K562 (cell line): ENCODE measurements at regions not wholly inside any gene's neighbourhood (a gene's known extent, or its start where the extent isn't known, plus 50 kb on each side); places are given as distances from the start of the nearest gene placed in this dataset.

Source experiments
- ATAC-seq: fragments of 200-7000 bp; cut with Tn5 transposase; 3 replicates; pipeline ENCODE4 v1.9.1; 2020; ENCODE audit warnings: moderate library complexity
- BruUV-seq: library from RNA; stranded (reverse); fragments of 400-500 nt; replicated peaks from 2 replicates; lab custom pipeline; 2021; lab: Mats Ljungman, UMichigan
- CTCF ChIA-PET: fragments of 300-600 bp; formaldehyde crosslinking; extraction: SDS; loops from one replicate; lab custom pipeline; 2021; ENCODE audit warnings: low intra/inter-chr PET ratio; lab: Yijun Ruan, JAX
- POLR2A ChIA-PET: fragments of 300-600, 350-650 bp; sonication (Branson Sonifier 250); formaldehyde crosslinking; extraction: SDS; loops from one replicate; lab custom pipeline; 2021; ENCODE audit warnings: antibody characterized with exemption, inconsistent platforms; lab: Yijun Ruan, JAX
- DNase-seq, 4 experiments: peaks; one replicate each; pipeline versions ENCODE4 v3.0.0 to v3.0.0-alpha.2; 2011 to 2018; ENCODE audit warnings: low spot score in 3 of 4, mixed read lengths in 3 of 4; ENCODE audit errors: extremely low read depth in 1 of 4
- FAIRE-seq: peaks from 2 replicates; lab custom pipeline; 2011; peaks lifted over from hg19 to GRCh38; lab: Jason Lieb, UNC
- H2AFZ ChIP-seq: 2 replicates; pipeline ENCODE4 v1.6.0; 2011; ENCODE audit warnings: low read depth, low read length, control low read depth, inconsistent platforms
- H3K27ac ChIP-seq: fragments of 200-600 bp; 3 replicates; pipeline ENCODE4 v1.8.0; 2011; ENCODE audit warnings: low read depth, mild to moderate bottlenecking, control low read depth, inconsistent platforms, low read length, moderate library complexity, mixed read lengths; ENCODE audit errors: extremely low read depth
- H3K27me3 ChIP-seq, 2 experiments: fragments of 300-600 bp in 1 of 2; 2 replicates in 1 of 2; 3 replicates in 1 of 2; pipeline versions ENCODE4 v1.6.0 to v1.8.0; 2011; ENCODE audit warnings: inconsistent platforms in 2 of 2, low read length in 2 of 2, mild to moderate bottlenecking in 1 of 2, mixed read lengths in 1 of 2, moderate library complexity in 1 of 2; ENCODE audit not compliant: control insufficient read depth in 2 of 2, insufficient read depth in 2 of 2
- H3K36me3 ChIP-seq: fragments of 300-600 bp; 3 replicates; pipeline ENCODE4 v1.8.0; 2011; ENCODE audit warnings: mild to moderate bottlenecking, low read length, inconsistent platforms; ENCODE audit not compliant: control insufficient read depth, insufficient read depth
- H3K4me1 ChIP-seq, 2 experiments: fragments of 200-600 bp in 1 of 2; replicated peaks in 1 of 2; 2 replicates in 1 of 2; 3 replicates in 1 of 2; pipeline versions ENCODE4 v1.5.1 to v1.8.0; 2011; ENCODE audit warnings: inconsistent platforms in 2 of 2, low read length in 2 of 2, mild to moderate bottlenecking in 1 of 2, mixed read lengths in 1 of 2, moderate library complexity in 1 of 2; ENCODE audit not compliant: control insufficient read depth in 2 of 2, insufficient read depth in 2 of 2
- H3K4me2 ChIP-seq: 2 replicates; pipeline ENCODE4 v1.6.1; 2011; ENCODE audit warnings: low read length, control low read depth, inconsistent platforms, mixed read lengths; ENCODE audit not compliant: insufficient read depth
- H3K4me3 ChIP-seq: fragments of 200-600 bp; sonication (generic), shearing (Covaris generic); 2 replicates; pipeline ENCODE4 v1.5.1; 2016; ENCODE audit warnings: control low read depth, inconsistent platforms
- H3K79me2 ChIP-seq: fragments of 200-600 bp; 3 replicates; pipeline ENCODE4 v1.8.0; 2011; ENCODE audit warnings: low read length, inconsistent platforms; ENCODE audit not compliant: control insufficient read depth, insufficient read depth
- H3K9ac ChIP-seq, 2 experiments: 2 replicates each; pipeline versions ENCODE4 v1.6.0 to v1.6.1; 2011; ENCODE audit warnings: low read depth in 2 of 2, low read length in 2 of 2, control low read depth in 1 of 2, inconsistent platforms in 1 of 2, mild to moderate bottlenecking in 1 of 2, mixed read lengths in 1 of 2; ENCODE audit not compliant: insufficient read depth in 1 of 2
- H3K9me1 ChIP-seq: one replicate; pipeline ENCODE4 v1.6.0; 2011; ENCODE audit warnings: inconsistent platforms, mild to moderate bottlenecking, low read length, moderate library complexity; ENCODE audit not compliant: control insufficient read depth, insufficient read depth
- H3K9me3 ChIP-seq: replicated peaks from 2 replicates; pipeline ENCODE4 v1.5.1; 2011; ENCODE audit warnings: low read depth, low read length, inconsistent platforms; ENCODE audit not compliant: control insufficient read depth, insufficient read depth
- H4K20me1 ChIP-seq: replicated peaks from 2 replicates; pipeline ENCODE4 v1.6.1; 2011; ENCODE audit warnings: low read length, inconsistent platforms, mixed read lengths; ENCODE audit not compliant: control insufficient read depth, insufficient read depth
- ATF1 ChIP-seq, 2 experiments: fragments of 450-650 bp in 1 of 2; IDR thresholded peaks; 2 replicates each; pipeline ENCODE4 v1.6.1; 2016; ENCODE audit warnings: missing compliant biosample characterization in 1 of 2, missing genetic modification characterization in 1 of 2
- CBX5 ChIP-seq: IDR thresholded peaks from 2 replicates; pipeline ENCODE4 v1.6.1; 2014; ENCODE audit warnings: low read depth, borderline replicate concordance
- CHD1 ChIP-seq: fragments of 200-600 bp; sonication (generic); IDR thresholded peaks from one replicate; pipeline ENCODE4 v1.6.1; 2012; ENCODE audit warnings: mild to moderate bottlenecking, moderate library complexity, low read length, inconsistent platforms
- CXXC5 ChIP-seq: fragments of 250-450 bp; sonication (Bioruptor Pico); IDR thresholded peaks from 2 replicates; pipeline ENCODE4 v1.8.0; 2022; ENCODE audit warnings: inconsistent platforms, mild to moderate bottlenecking, moderate library complexity
- HDGF ChIP-seq: fragments of 450-650 bp; IDR thresholded peaks from 2 replicates; pipeline ENCODE4 v1.6.1; 2016
- HNRNPH1 ChIP-seq: fragments of 200-400 bp; formaldehyde crosslinking; optimal IDR thresholded peaks from 2 replicates; pipeline ENCODE3; 2017; ENCODE audit warnings: low read depth, mild to moderate bottlenecking, low read length, moderate library complexity
- L3MBTL2 ChIP-seq: fragments of 450-650 bp; IDR thresholded peaks from 2 replicates; pipeline ENCODE4 v1.6.1; 2016; ENCODE audit warnings: mild to moderate bottlenecking, moderate library complexity
- MAFK ChIP-seq: IDR thresholded peaks from 2 replicates; pipeline ENCODE4 v1.6.1; 2011; ENCODE audit warnings: low read length, improper control_type of control experiment
- NFIC ChIP-seq: fragments of 450-650 bp; IDR thresholded peaks from 2 replicates; pipeline ENCODE4 v1.6.1; 2017; ENCODE audit warnings: mild to moderate bottlenecking, inconsistent platforms
- RAD21 ChIP-seq, 2 experiments: fragments of 250-450 bp in 1 of 2; fragments of 450-650 bp in 1 of 2; sonication (Bioruptor Pico) in 1 of 2; formaldehyde crosslinking in 1 of 2; IDR thresholded peaks in 1 of 2; conservative IDR thresholded peaks in 1 of 2; 2 replicates each; pipeline versions ENCODE4 v1.4.0 to v1.8.0; 2020 to 2022; ENCODE audit warnings: mild to moderate bottlenecking in 2 of 2, moderate library complexity in 1 of 2
- RBM17 ChIP-seq: fragments of 200-400 bp; formaldehyde crosslinking; IDR thresholded peaks from 2 replicates; pipeline ENCODE4 v1.6.1; 2017; ENCODE audit warnings: low read depth, mild to moderate bottlenecking, low read length, borderline replicate concordance
- RFX1 ChIP-seq: fragments of 450-650 bp; IDR thresholded peaks from 2 replicates; pipeline ENCODE4 v1.6.1; 2016; ENCODE audit warnings: mild to moderate bottlenecking, moderate library complexity
- TAF7 ChIP-seq: fragments of 450-650 bp; IDR thresholded peaks from 2 replicates; pipeline ENCODE4 v1.6.1; 2016; ENCODE audit warnings: missing genetic modification characterization, missing compliant biosample characterization
- ZNF583 ChIP-seq: fragments of 250-450 bp; sonication (Bioruptor Pico); IDR thresholded peaks from 2 replicates; pipeline ENCODE4 v1.4.0; 2020
- WGBS: fragments of 100-300 bp; shearing (Covaris generic); methylation state at CpG from one replicate; pipeline ENCODE4 v1.1.6; 2016; ENCODE audit warnings: low coverage, mixed read lengths; ENCODE audit not compliant: insufficient coverage; ENCODE audit errors: missing lambda C conversion rate; 5-methylcytosine and 5-hydroxymethylcytosine counted together
- in situ Hi-C: fragments of 300-500 bp; cut with MboI; formaldehyde crosslinking; loops from 4 replicates; pipeline ENCODE4 v1.15.0; 2018; ENCODE audit warnings: inconsistent platforms, mixed read lengths
- intact Hi-C: fragments of 100-400 bp; cut with micrococcal nuclease; formaldehyde crosslinking; loops from 2 replicates; pipeline ENCODE4 v1.14.2; 2022
- TF ChIP-seq, protein P1 (sequence below): sonication (generic); formaldehyde crosslinking; IDR thresholded peaks from 2 replicates; pipeline ENCODE4 v1.8.0; 2022; ENCODE audit warnings: missing genetic modification reagents, mild to moderate bottlenecking, moderate library complexity, borderline replicate concordance
- TF ChIP-seq, protein P2 (sequence below): fragments of 450-650 bp; IDR thresholded peaks from 2 replicates; pipeline ENCODE4 v1.6.1; 2016; ENCODE audit warnings: missing biosample characterization, missing genetic modification characterization
- TF ChIP-seq, protein P3 (sequence below): fragments of 450-650 bp; IDR thresholded peaks from 2 replicates; pipeline ENCODE4 v1.6.1; 2017; ENCODE audit warnings: antibody characterized with exemption, mild to moderate bottlenecking

DNA sequence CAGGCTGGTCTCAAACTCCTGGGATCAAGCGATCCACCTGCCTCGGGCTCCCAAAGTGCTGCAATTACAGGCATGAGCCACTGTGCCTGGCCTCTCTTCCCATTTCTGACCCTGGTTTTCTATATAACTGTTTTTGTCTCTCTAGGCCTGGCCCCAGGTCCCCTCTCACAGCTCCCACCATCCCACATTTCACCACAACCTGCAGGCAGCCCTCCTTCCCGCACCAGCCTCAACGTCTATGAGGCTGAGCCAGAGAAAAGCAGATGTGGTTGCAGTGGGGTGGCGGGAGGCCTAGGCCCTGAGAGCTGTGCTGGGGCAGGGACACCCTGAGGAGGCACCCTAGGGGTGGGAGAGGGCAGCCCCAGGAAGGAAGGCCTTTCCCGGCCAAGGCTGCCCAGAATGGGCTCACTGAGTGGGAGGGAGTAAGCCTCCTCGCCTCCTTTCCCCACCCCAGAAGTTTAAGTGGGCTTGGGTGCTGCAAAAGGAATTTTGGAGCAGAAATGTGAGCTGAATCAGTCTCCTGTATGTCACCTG, 99.7 kb downstream of the LSM3 start:
- intact Hi-C loops (loop anchor here (5.0 kb wide), 1 partner anchor 94 kb away; no protein-coding TSS in a partner anchor), in situ Hi-C loops (no loop called here)
- Histone ChIP-seq H3K4me3 (no peak overlapping the region), H3K9ac (peak overlapping the region in 1 of 2 experiments; percentile 80; a peak in 2 of 4 replicates), H3K9me3 (no peaks in the 10 kb centered on the region), H3K36me3 (no peaks in the 10 kb centered on the region), H3K4me2 (no peak overlapping the region), H3K27ac (no peak overlapping the region), H3K4me1 (peaks cover 28 to 39% of the 10 kb centered on the region in 2 experiments), H3K9me1 (no peaks in the 10 kb centered on the region), H3K79me2 (no peaks in the 10 kb centered on the region), H3K27me3 (no peaks in the 10 kb centered on the region), H4K20me1 (no peaks in the 10 kb centered on the region), H2AFZ (peak overlapping the region; percentile 20; the same call in 1 of the 2 replicates)
- FAIRE-seq (no peak), DNase-seq (no peak), ATAC-seq (peak; percentile 27)
- ChIA-PET POLR2A (interaction anchor here (0.6 to 1.4 kb wide), 6 partner anchors 9 to 176 kb away, joined by 3 to 5 read pairs (median 3); no protein-coding TSS in a partner anchor), CTCF (no interaction called here)
- no TSS peak for BruUV-seq
- WGBS, result 58% methylated on average over 7 of the region's 7 CpGs
- TF ChIP-seq MAFK (no peak), HNRNPH1 (no peak), CXXC5 (0 out of 2 replicates have a peak, but pooled peaks have one; percentile 28), L3MBTL2 (peak; percentile 63), NFIC (0 out of 2 replicates have a peak, but pooled peaks have one; percentile 9), CBX5 (no peak), TAF7 (no peak), ZNF583 (peak; percentile 72; the same call in 1 of the 2 replicates), RFX1 (no peak), ATF1 (CRISPR knock-in tag; IDR thresholded peaks at IDR 0.05) (no peak), ATF1 (tag; IDR thresholded peaks at IDR 0.05) (0 out of 2 replicates have a peak, but pooled peaks have one; percentile 13), RBM17 (no peak), RAD21 (CRISPR knock-in tag; conservative IDR thresholded peaks at IDR 0.05 in 1 of 2, IDR thresholded peaks at IDR 0.05 in 1 of 2) (0 out of 4 replicates have a peak, but pooled peaks of 1 of the 2 experiments have one; percentile 5), CHD1 (no peak), HDGF (no peak)
- TF ChIP-seq, protein P1, sequence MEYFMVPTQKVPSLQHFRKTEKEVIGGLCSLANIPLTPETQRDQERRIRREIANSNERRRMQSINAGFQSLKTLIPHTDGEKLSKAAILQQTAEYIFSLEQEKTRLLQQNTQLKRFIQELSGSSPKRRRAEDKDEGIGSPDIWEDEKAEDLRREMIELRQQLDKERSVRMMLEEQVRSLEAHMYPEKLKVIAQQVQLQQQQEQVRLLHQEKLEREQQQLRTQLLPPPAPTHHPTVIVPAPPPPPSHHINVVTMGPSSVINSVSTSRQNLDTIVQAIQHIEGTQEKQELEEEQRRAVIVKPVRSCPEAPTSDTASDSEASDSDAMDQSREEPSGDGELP (CRISPR knock-in tag), result 0 out of 2 replicates have a peak, but pooled peaks have one; percentile 31
- TF ChIP-seq, protein P2, sequence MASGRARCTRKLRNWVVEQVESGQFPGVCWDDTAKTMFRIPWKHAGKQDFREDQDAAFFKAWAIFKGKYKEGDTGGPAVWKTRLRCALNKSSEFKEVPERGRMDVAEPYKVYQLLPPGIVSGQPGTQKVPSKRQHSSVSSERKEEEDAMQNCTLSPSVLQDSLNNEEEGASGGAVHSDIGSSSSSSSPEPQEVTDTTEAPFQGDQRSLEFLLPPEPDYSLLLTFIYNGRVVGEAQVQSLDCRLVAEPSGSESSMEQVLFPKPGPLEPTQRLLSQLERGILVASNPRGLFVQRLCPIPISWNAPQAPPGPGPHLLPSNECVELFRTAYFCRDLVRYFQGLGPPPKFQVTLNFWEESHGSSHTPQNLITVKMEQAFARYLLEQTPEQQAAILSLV (tag), result 0 out of 2 replicates have a peak, but pooled peaks have one; percentile 14
- TF ChIP-seq, protein P3, sequence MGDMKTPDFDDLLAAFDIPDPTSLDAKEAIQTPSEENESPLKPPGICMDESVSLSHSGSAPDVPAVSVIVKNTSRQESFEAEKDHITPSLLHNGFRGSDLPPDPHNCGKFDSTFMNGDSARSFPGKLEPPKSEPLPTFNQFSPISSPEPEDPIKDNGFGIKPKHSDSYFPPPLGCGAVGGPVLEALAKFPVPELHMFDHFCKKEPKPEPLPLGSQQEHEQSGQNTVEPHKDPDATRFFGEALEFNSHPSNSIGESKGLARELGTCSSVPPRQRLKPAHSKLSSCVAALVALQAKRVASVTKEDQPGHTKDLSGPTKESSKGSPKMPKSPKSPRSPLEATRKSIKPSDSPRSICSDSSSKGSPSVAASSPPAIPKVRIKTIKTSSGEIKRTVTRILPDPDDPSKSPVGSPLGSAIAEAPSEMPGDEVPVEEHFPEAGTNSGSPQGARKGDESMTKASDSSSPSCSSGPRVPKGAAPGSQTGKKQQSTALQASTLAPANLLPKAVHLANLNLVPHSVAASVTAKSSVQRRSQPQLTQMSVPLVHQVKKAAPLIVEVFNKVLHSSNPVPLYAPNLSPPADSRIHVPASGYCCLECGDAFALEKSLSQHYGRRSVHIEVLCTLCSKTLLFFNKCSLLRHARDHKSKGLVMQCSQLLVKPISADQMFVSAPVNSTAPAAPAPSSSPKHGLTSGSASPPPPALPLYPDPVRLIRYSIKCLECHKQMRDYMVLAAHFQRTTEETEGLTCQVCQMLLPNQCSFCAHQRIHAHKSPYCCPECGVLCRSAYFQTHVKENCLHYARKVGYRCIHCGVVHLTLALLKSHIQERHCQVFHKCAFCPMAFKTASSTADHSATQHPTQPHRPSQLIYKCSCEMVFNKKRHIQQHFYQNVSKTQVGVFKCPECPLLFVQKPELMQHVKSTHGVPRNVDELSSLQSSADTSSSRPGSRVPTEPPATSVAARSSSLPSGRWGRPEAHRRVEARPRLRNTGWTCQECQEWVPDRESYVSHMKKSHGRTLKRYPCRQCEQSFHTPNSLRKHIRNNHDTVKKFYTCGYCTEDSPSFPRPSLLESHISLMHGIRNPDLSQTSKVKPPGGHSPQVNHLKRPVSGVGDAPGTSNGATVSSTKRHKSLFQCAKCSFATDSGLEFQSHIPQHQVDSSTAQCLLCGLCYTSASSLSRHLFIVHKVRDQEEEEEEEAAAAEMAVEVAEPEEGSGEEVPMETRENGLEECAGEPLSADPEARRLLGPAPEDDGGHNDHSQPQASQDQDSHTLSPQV, result 0 out of 2 replicates have a peak, but pooled peaks have one; percentile 63
